KMS-11 (cell line): ENCODE measurements at regions not wholly inside any gene's neighbourhood (a gene's known extent, or its start where the extent isn't known, plus 50 kb on each side); places are given as distances from the start of the nearest gene placed in this dataset.

Experiments
- H2AFZ ChIP-seq: fragments of 200-600 bp; sonication (generic); 2 replicates; pipeline ENCODE4 v1.6.1; 2016; ENCODE audit warnings: antibody characterized with exemption, mixed run types, low read depth
- H3K27ac ChIP-seq: fragments of 200-600 bp; sonication (generic); 2 replicates; pipeline ENCODE4 v1.6.1; 2016; ENCODE audit warnings: mild to moderate bottlenecking, mixed run types
- H3K27me3 ChIP-seq: fragments of 200-600 bp; sonication (generic); 2 replicates; pipeline ENCODE4 v1.6.1; 2017; ENCODE audit warnings: mild to moderate bottlenecking, low read depth, mixed run types, moderate library complexity; ENCODE audit not compliant: insufficient read depth
- H3K36me3 ChIP-seq: fragments of 200-600 bp; sonication (generic); 2 replicates; pipeline ENCODE4 v1.6.1; 2017; ENCODE audit warnings: mild to moderate bottlenecking, mixed run types; ENCODE audit not compliant: insufficient read depth
- H3K4me1 ChIP-seq: fragments of 200-600 bp; sonication (generic); 2 replicates; pipeline ENCODE4 v1.6.1; 2016; ENCODE audit warnings: mild to moderate bottlenecking, low read depth, mixed run types; ENCODE audit not compliant: poor library complexity, severe bottlenecking
- H3K4me2 ChIP-seq: fragments of 200-600 bp; sonication (generic); 2 replicates; pipeline ENCODE4 v1.7.0; 2016; ENCODE audit warnings: mild to moderate bottlenecking, mixed run types
- H3K4me3 ChIP-seq: fragments of 200-600 bp; sonication (generic); IDR thresholded peaks from 2 replicates; pipeline ENCODE4 v1.6.1; 2017; ENCODE audit warnings: low read depth, low read length, mixed read lengths; ENCODE audit not compliant: insufficient read depth
- H3K79me2 ChIP-seq: fragments of 200-600 bp; sonication (generic); 2 replicates; pipeline ENCODE4 v1.6.1; 2016; ENCODE audit warnings: low read depth, mixed run types; ENCODE audit not compliant: insufficient read depth
- H3K9ac ChIP-seq: fragments of 200-600 bp; sonication (generic); 2 replicates; pipeline ENCODE4 v1.6.1; 2016; ENCODE audit warnings: mild to moderate bottlenecking, mixed run types
- H4K20me1 ChIP-seq: fragments of 200-600 bp; sonication (generic); 2 replicates; pipeline ENCODE4 v1.6.1; 2016; ENCODE audit warnings: mild to moderate bottlenecking, mixed run types; ENCODE audit not compliant: insufficient read depth
- CTCF ChIP-seq: fragments of 200-600 bp; sonication (generic); conservative IDR thresholded peaks from 2 replicates; pipeline ENCODE4 v1.6.1; 2017; ENCODE audit warnings: low read depth, mild to moderate bottlenecking, antibody characterized with exemption, low read length, moderate library complexity, mixed read lengths

- Histone ChIP-seq H3K27me3 (no peaks in the 10 kb centered on the region), H3K4me2 (no peak overlapping the region), H4K20me1 (no peaks in the 10 kb centered on the region), H2AFZ (no peak overlapping the region), H3K4me3 (no peak overlapping the region), H3K36me3 (no peaks in the 10 kb centered on the region), H3K27ac (no peak overlapping the region), H3K4me1 (no peaks in the 10 kb centered on the region), H3K79me2 (no peaks in the 10 kb centered on the region), H3K9ac (no peak overlapping the region)
- TF ChIP-seq CTCF, result no peak
Observed at GRCh38 chr3:193998628-193999195, 137.2 kb upstream of the HES1 start.

- Histone ChIP-seq H4K20me1 (no peaks in the 10 kb centered on the region), H3K9ac (no peak overlapping the region), H3K4me2 (no peak overlapping the region), H3K4me1 (no peaks in the 10 kb centered on the region), H3K27ac (no peak overlapping the region), H3K79me2 (no peaks in the 10 kb centered on the region), H3K27me3 (no peaks in the 10 kb centered on the region), H2AFZ (no peak overlapping the region), H3K36me3 (no peaks in the 10 kb centered on the region), H3K4me3 (no peak overlapping the region)
- no peak for TF ChIP-seq CTCF
Observed at GRCh38 chr3:194000100-194000499, 135.8 kb upstream of the HES1 start.

- Histone ChIP-seq H3K36me3 (no peaks in the 10 kb centered on the region), H3K4me2 (no peak overlapping the region), H2AFZ (no peak overlapping the region), H3K79me2 (no peaks in the 10 kb centered on the region), H3K4me3 (no peak overlapping the region), H3K9ac (no peak overlapping the region), H3K27me3 (no peaks in the 10 kb centered on the region), H3K27ac (no peak overlapping the region), H3K4me1 (no peaks in the 10 kb centered on the region), H4K20me1 (no peaks in the 10 kb centered on the region)
- TF ChIP-seq CTCF, result no peak
Observed at GRCh38 chr3:194000712-194001111, 135.2 kb upstream of the HES1 start.

- Histone ChIP-seq H3K4me3 (no peak overlapping the region), H3K9ac (no peak overlapping the region), H3K27me3 (no peaks in the 10 kb centered on the region), H4K20me1 (no peaks in the 10 kb centered on the region), H3K36me3 (no peaks in the 10 kb centered on the region), H3K4me2 (no peak overlapping the region), H3K4me1 (no peaks in the 10 kb centered on the region), H2AFZ (no peak overlapping the region), H3K27ac (no peak overlapping the region), H3K79me2 (no peaks in the 10 kb centered on the region)
- TF ChIP-seq CTCF, result no peak
Observed at GRCh38 chr3:194001728-194002459, 134.1 kb upstream of the HES1 start.
